ENCODE measurements at regions not wholly inside any gene's neighbourhood (a gene's known extent, or its start where the extent isn't known, plus 50 kb on each side); places are given as distances from the start of the nearest gene placed in this dataset.

- 0 out of 2 replicates have a peak overlapping the region, but pooled peaks have one; percentile 37 for H3K14ac ChIP-seq (replicated peaks; ENCODE audit: low read depth, low read length)
- CTCF ChIA-PET: interaction anchor here (1.0 kb wide), 1 partner anchor 10 kb away, joined by 4 read pairs; no protein-coding TSS in a partner anchor
- 89% methylated on average over 1 of the region's 2 CpGs; no CpG with 5 or more reads in 1 of the 2 experiments for WGBS, 2 experiments (ENCODE audit: extremely low coverage in 2 of 2, insufficient read length in 1 of 2)
- in situ Hi-C loops (cut with MboI; ENCODE audit: low sequenced_read_pairs) (no loop called here), intact Hi-C loops (cut with micrococcal nuclease) (no loop called here), dilution Hi-C loops (cut with HindIII; ENCODE audit: low sequenced_read_pairs, unreplicated experiment) (no loop called here)
- TF ChIP-seq CHD1 (IDR thresholded peaks at IDR 0.05; ENCODE audit: low read depth, low read length) (no peak), BHLHE40 (IDR thresholded peaks at IDR 0.05; ENCODE audit: low read depth, low read length) (no peak), CTCF (conservative IDR thresholded peaks at IDR 0.05; ENCODE audit: low read depth, low read length) (no peak), RFX5 (IDR thresholded peaks at IDR 0.05; ENCODE audit: low read depth, low read length) (no peak)
- H4K20me1 ChIP-seq (ENCODE audit: insufficient read depth, low read length): no peaks in the 10 kb centered on the region
- H3K9me1 ChIP-seq (ENCODE audit: insufficient read depth, low read length): no peaks in the 10 kb centered on the region
- no peak overlapping the region for H2BK120ac ChIP-seq (ENCODE audit: low read depth, low read length)
- H3K18ac ChIP-seq (ENCODE audit: low read depth, low read length): no peak overlapping the region
- no peak overlapping the region for H2BK20ac ChIP-seq (ENCODE audit: low read depth, low read length)
- no peak overlapping the region for H4K91ac ChIP-seq (ENCODE audit: insufficient read depth, low read depth, low read length)
- no peak overlapping the region for H2AK9ac ChIP-seq (replicated peaks; ENCODE audit: low read depth, low read length, poor library complexity)
- POLR2A ChIA-PET (ENCODE audit: unreplicated experiment): no interaction called here
- no peak overlapping the region for H3K9ac ChIP-seq (ENCODE audit: low read depth, low read length)
- no peak overlapping the region for H2AK5ac ChIP-seq (ENCODE audit: low read depth, low read length)
- no peak overlapping the region for H4K8ac ChIP-seq (ENCODE audit: low read depth in 2 of 2, low read length in 2 of 2)
- H3K9me3 ChIP-seq (ENCODE audit: control insufficient read depth, insufficient read depth, low read length): no peaks in the 10 kb centered on the region
- no peak overlapping the region for H3K27ac ChIP-seq (ENCODE audit: insufficient read depth, low read length)
- no peak for ATAC-seq (ENCODE audit: low read depth)
- H3K4me3 ChIP-seq (ENCODE audit: insufficient read depth, low read depth, low read length): no peak overlapping the region
- no peaks in the 10 kb centered on the region for H3K79me1 ChIP-seq (ENCODE audit: low read depth in 1 of 2, low read length in 2 of 2)
- H3K4me1 ChIP-seq (ENCODE audit: control insufficient read depth, insufficient read depth, low read length): no peaks in the 10 kb centered on the region
- no peak overlapping the region for H4K5ac ChIP-seq (ENCODE audit: low read depth, low read length)
- H3K23ac ChIP-seq (ENCODE audit: low read depth, low read length): no peak overlapping the region
- H3K4me2 ChIP-seq (ENCODE audit: low read depth, low read length): no peak overlapping the region
- H3K56ac ChIP-seq (ENCODE audit: extremely low read depth, insufficient read depth, low read length): no peak overlapping the region
- no peaks in the 10 kb centered on the region for H3K27me3 ChIP-seq (ENCODE audit: control insufficient read depth, insufficient read depth, low read length)
- no peaks in the 10 kb centered on the region for H3K36me3 ChIP-seq (ENCODE audit: control insufficient read depth, insufficient read depth, low read length)
- DNase-seq: no peak
- H2BK5ac ChIP-seq (ENCODE audit: low read depth, low read length, poor library complexity, severe bottlenecking): no peak overlapping the region
- BruUV-seq (replicated peaks): no TSS peak
- H2BK15ac ChIP-seq (ENCODE audit: low read depth, low read length): 0 out of 3 replicates have a peak overlapping the region, but pooled peaks have one; percentile 6
- no peak overlapping the region for H2AFZ ChIP-seq (replicated peaks; ENCODE audit: low read length, poor library complexity)
- no peak overlapping the region for H3K4ac ChIP-seq (ENCODE audit: low read depth, low read length)
These were observed 234.5 kb upstream of the CDIN1 start for GRCh38 chr15:36344887-36345286.

Data from IMR-90 (cell line).